GM21360 (cell line): ENCODE measurements at regions not wholly inside any gene's neighbourhood (a gene's known extent, or its start where the extent isn't known, plus 50 kb on each side); places are given as distances from the start of the nearest gene placed in this dataset.
"Not testable (repeated sequence)": the region's sequence is repeated elsewhere in the genome, so short reads cannot be mapped to it uniquely, and the experiment has no call there.

Experiments
- ATAC-seq: cut with Tn5 transposase; IDR thresholded peaks from one replicate; pipeline ENCODE4 v1.9.1; 2021; ENCODE audit warnings: mild to moderate bottlenecking, moderate library complexity; ENCODE audit not compliant: unreplicated experiment

- no peak for ATAC-seq
These were observed 143.6 kb upstream of the KLF6 start for GRCh38 chr10:3928569-3928968.

GRCh38 chr10:3928078-3928477 is 143.1 kb upstream of the KLF6 start:
- ATAC-seq = no peak

GRCh38 chr10:3926675-3927525 is 141.9 kb upstream of the KLF6 start:
- no peak for ATAC-seq

GRCh38 chr10:3926258-3926657 is 141.2 kb upstream of the KLF6 start:
- no peak for ATAC-seq

- no peak for ATAC-seq
These were observed 140.2 kb upstream of the KLF6 start for GRCh38 chr10:3925184-3925583.

- ATAC-seq = no peak
These were observed 139.3 kb upstream of the KLF6 start for GRCh38 chr10:3924344-3924743.

DNA sequence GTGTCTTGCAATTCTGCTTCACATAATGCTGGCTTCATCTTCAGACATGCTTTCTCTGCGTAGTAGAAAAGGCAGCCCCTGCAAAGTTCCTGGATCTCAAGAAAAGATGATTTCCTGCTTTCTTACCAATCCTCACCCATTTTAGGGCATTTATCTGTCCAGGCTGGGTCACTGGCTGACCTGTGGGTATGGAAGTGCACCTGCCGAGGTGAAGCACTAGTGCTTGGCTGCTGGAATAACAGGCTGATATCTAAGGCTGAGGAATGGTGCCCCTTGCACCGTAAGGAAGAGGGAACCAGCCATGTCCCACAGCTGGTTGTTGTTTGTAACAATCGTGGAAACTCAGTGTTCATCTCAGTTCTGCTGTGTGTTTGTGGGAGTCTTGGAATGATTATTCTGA is 138.0 kb upstream of the KLF6 start:
- ATAC-seq = no peak

DNA sequence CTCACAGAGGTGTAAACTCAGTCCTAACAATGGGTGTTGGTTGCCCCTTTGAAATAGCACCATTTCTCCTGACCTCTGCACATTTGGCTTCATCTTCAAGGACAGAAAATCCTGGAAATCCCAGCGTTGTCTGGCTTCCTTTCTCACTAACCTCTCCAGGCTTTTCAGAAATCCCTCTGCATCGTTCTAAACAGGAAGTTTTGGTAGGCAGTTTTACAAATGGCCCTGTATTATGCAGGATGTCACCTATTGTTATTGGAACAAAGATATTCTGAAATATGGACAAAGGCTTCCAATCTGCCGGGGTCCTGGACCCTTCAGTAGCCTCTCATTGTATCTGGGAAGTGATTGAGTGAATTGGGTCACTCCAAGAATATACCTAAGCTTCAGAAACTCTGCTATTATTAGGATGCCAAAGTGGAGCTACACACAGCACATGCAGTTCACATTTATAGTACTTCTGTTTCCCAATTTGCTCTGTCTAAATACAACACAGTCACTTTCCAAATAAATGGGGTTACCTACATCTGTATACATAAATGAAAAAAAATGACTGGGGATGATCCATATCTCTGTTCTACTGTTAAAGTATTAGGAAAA is 134.8 kb upstream of the KLF6 start:
- ATAC-seq = no peak

- not testable (repeated sequence) for ATAC-seq
These were observed 132.4 kb upstream of the KLF6 start for GRCh38 chr10:3917392-3917791.

- no peak for ATAC-seq
These were observed 129.7 kb upstream of the KLF6 start for GRCh38 chr10:3914733-3915132.

GRCh38 chr10:3911713-3912442 is 126.9 kb upstream of the KLF6 start:
- ATAC-seq = no peak

DNA sequence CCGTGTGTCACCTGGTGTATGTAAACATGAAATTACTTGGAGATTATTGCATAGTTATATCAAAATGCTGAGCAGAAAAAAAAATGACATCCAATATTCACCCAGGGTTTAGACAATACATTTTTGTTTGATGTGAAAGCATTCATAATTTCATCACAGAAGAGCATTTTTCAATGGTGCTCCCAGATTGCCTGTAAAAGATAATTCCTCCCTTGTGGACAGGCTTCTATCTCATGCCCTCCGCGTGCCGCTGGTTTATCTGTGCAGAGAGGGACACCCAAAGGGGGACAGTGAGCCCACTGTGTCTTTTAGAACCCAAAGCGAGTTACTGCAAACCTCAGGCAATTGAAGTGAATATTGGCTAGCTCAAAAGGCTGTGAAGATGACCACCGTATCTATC is 126.2 kb upstream of the KLF6 start:
- ATAC-seq = no peak

DNA sequence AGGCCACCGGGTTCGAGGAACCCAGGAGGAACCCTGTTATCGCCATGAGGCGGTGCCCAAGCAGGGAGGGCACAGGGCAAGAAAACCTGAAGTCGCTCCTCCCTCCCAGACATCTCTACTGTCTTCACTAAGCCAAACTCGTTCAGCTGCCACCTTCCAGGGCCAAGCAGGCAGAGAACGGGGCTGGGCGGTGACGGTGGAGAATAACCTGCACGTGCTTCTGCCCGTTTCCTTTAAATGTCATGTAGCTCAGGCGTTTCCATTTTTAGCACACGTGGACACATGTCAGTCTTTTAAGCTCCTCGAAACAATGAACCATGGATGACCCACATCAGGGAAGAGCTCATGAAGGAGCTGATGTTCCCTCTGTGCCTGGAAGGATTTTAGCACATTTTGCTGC is 124.3 kb upstream of the KLF6 start:
- ATAC-seq = no peak

DNA sequence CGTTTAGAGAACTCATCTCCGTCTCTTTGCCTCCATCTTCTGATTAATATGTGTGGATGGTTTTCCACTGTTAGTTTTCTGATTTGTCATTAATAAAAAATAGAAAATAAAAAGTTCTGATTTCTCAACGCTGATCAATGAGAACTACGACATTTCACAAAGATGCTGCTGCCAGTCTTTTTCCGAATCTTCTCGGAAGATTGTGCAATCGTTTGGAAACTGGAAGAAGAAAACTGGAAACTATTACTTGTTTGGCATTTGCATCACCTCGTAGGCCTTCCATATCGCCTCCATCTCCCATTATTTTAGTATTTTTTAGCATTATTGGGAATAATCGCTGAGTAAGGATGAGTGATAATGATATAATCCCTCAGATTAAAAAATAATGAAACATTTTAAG is 123.2 kb upstream of the KLF6 start:
- ATAC-seq = no peak

DNA sequence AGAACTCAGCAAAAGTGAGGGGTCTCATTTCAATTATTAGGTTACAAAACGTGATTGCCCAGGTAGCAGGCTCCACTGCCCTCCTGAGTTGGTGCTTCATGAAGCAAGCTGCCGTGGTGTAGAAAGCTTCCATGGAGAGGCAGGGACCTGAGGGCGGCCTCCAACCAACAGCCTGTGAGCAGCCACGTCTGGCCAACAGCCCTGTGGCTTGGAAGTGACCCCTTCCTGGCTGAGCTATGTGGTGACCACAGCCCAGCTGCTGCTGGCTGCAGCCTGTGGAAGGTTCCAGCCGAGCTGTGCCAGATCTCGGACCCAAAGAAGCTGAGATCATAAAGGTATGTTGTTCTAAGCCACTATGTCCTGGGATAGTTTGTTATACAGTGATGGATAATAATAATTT is 122.5 kb upstream of the KLF6 start:
- ATAC-seq = no peak

DNA sequence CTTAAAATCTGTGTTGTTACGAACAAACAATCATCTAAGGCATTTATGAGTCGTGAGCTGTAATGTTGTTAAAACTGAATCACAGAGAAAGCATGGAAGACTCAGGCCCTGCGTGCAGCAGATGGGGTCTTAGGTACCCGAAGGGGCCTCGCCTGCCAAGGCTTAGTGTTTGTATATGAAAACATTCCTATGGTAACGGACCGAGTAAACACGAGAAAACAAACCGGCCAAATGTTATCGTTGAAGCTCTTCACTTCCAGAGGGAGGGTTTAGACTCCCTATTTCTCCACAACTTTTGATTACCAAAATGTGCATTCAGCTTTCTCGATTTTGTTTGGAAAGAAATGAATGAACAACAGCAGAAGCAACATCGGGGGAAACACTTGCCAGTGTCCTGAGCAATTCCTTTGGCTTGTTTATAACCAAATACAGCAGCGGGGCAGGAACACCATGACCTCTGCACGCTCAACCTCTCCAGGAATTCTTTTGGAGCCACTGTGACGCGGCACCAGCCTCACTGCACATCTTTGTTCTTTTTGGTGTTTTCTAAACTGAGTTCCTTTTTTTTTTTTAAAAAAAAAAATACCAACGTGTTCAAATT is 121.6 kb upstream of the KLF6 start:
- no peak for ATAC-seq

GRCh38 chr10:3904419-3904960 is 119.5 kb upstream of the KLF6 start:
- no peak for ATAC-seq

DNA sequence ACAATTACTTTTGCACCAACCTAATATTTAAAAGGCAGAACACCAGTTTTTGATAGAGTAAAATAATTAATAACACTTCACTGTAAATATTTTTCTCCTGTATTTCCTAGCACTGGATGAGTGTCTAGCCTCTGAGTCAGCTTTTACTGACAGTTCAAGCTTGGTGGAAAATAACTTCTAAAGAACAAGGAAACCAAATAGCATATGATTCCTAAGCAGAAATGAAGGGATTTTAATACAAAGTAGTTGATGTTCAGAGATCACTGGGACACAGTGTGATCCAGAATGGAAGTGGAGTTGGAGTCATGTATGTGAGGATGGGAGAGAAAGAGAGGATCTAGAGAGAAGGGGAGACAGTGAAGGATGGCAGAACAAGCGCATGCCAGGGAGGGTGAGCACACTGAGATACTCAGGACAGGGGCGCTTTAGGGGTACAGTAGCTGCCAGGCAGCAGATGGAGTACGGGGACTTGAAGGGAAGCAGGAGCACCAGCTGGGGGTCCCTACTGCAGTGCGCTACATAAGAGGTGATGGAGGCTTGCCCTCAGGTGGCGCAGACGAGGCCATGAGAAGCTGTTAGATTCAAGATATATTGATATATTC is 117.9 kb upstream of the KLF6 start:
- ATAC-seq = peak; percentile 15

DNA sequence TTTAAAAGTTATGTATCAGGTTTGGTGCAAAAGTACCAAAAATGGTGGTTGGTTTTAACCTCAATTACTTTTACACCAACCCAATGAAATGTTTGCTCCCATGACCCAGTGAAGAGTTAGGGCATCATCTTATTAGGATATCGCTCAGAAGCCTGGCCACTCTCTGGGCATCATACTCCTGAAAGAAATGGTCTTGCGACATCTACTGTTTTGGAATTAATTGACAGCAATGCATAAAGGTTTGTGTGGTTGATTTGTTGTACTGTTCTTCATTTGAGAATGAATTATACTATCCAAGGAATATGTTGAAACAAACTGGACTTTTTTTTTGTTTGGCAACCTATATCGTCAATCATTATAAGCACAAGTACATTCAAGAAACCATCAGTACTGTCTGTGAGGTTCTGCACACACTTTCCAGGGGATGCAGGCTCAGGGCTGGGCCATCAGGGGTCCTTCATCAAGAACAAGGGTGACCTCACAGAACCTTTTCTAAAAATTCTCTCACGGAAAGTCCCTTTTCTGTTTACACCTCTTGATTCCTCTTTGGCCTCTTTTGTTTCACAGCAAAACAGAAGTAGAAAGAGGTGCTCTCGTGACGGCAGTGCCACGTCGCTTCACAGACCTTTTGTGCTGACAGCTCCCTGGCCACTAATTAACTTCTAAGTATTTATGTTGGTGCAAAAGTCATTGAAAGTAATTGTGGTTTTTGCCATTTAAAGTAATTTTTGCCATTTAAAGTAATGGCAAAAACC is 117.2 kb upstream of the KLF6 start:
- peak; percentile 83 for ATAC-seq

DNA sequence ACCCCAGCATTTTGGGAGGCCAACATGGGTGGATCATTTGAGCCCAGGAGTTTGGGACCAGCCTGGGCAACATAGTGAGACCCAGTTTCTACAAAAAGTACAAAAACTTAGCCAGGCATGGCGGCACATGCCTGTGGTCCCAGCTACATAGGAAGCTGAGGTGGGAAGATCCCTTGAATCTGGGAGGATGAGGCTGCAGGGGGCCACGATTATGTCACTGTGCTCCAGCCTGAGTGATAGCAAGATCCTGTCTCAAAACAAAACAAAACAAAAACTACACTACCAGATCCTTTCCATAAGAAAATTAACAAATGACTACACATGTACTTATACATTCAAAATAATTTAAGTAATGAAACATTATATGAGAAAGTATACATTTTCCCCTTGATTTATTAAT is 116.4 kb upstream of the KLF6 start:
- no peak for ATAC-seq
